HG03432 (cell line): ENCODE measurements at regions not wholly inside any gene's neighbourhood (a gene's known extent, or its start where the extent isn't known, plus 50 kb on each side); places are given as distances from the start of the nearest gene placed in this dataset.

Experiments
- ATAC-seq: cut with Tn5 transposase; IDR thresholded peaks from one replicate; pipeline ENCODE4 v1.9.1; 2021; ENCODE audit warnings: mild to moderate bottlenecking, moderate library complexity; ENCODE audit not compliant: unreplicated experiment

GRCh38 chr21:25338415-25338814, 268.9 kb downstream of the MRPL39 start:
- no peak for ATAC-seq

GRCh38 chr21:25334046-25334730, 273.1 kb downstream of the MRPL39 start:
- ATAC-seq, result no peak

GRCh38 chr21:25331286-25331685, 276.0 kb downstream of the MRPL39 start:
- no peak for ATAC-seq

GRCh38 chr21:25330266-25330665, 277.0 kb downstream of the MRPL39 start:
- ATAC-seq, result no peak

- no peak for ATAC-seq
Observed at GRCh38 chr21:25329227-25329825, 278.0 kb downstream of the MRPL39 start.

GRCh38 chr21:25328736-25329135, 278.5 kb downstream of the MRPL39 start:
- no peak for ATAC-seq

- no peak for ATAC-seq
Observed at GRCh38 chr21:25326181-25326580, 281.1 kb downstream of the MRPL39 start.

- ATAC-seq, result no peak
Observed at GRCh38 chr21:25324666-25325065, 282.6 kb downstream of the MRPL39 start.

GRCh38 chr21:25323356-25323949, 283.8 kb downstream of the MRPL39 start:
- ATAC-seq, result no peak

- ATAC-seq, result no peak
Observed at GRCh38 chr21:25314247-25314646, 293.0 kb downstream of the MRPL39 start.

GRCh38 chr21:25313829-25314228, 293.5 kb downstream of the MRPL39 start:
- no peak for ATAC-seq

GRCh38 chr21:25307489-25307888, 299.8 kb downstream of the MRPL39 start:
- no peak for ATAC-seq

- ATAC-seq, result no peak
Observed at GRCh38 chr21:25304611-25305010, 302.7 kb downstream of the MRPL39 start.

- ATAC-seq, result no peak
Observed at GRCh38 chr21:25300632-25301031, 306.6 kb downstream of the MRPL39 start.

GRCh38 chr21:25298512-25299491, 308.5 kb downstream of the MRPL39 start:
- peak; percentile 95 for ATAC-seq

- ATAC-seq, result no peak
Observed at GRCh38 chr21:25297117-25297516, 310.2 kb downstream of the MRPL39 start.

- no peak for ATAC-seq
Observed at GRCh38 chr21:25296252-25296651, 311.0 kb downstream of the MRPL39 start.

GRCh38 chr21:25292396-25292795, 314.9 kb downstream of the MRPL39 start:
- no peak for ATAC-seq

GRCh38 chr21:25283720-25284119, 323.6 kb downstream of the MRPL39 start:
- no peak for ATAC-seq

- no peak for ATAC-seq
Observed at GRCh38 chr21:25281134-25281533, 326.1 kb downstream of the MRPL39 start.

- no peak for ATAC-seq
Observed at GRCh38 chr21:25280061-25280460, 327.2 kb downstream of the MRPL39 start.
